GM21723 (cell line): ENCODE measurements at regions not wholly inside any gene's neighbourhood (a gene's known extent, or its start where the extent isn't known, plus 50 kb on each side); places are given as distances from the start of the nearest gene placed in this dataset.

Experiments used
- ATAC-seq: cut with Tn5 transposase; IDR thresholded peaks from one replicate; pipeline ENCODE4 v1.9.1; 2021; ENCODE audit warnings: mild to moderate bottlenecking, moderate library complexity; ENCODE audit not compliant: unreplicated experiment

DNA sequence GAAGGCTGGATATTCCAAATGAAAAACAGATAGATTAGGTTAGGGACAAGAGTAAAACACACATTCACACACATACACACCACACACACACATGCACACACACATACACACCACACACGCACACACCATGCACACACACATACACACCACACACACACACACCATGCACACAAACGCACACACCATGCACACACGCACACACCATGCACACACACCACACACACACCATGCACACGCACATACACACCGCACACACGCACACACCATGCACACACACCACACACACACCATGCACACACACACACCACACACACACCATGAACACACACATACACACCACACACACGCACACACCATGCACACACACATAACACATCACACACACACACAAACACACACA, 203.7 kb upstream of the ZFHX3 start:
- no peak for ATAC-seq

DNA sequence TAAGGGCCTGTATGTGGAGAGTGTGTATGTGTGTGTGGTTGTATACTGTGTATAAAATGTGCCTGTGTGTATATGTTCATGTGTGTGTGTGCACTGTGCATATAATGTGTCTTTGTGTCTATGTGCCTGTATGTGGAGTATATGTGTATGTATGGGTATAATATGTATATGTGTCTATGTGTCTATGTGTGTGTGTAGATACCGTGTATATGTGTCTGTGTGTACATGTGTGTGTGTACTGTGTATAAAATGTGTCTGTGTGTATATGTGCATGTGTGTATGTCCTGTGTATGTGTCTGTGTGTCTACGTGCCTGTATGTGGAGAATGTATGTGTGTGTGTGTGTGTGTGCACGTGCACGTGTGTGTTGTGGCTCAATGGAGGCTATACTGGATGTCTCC, 200.4 kb upstream of the ZFHX3 start:
- no peak for ATAC-seq

DNA sequence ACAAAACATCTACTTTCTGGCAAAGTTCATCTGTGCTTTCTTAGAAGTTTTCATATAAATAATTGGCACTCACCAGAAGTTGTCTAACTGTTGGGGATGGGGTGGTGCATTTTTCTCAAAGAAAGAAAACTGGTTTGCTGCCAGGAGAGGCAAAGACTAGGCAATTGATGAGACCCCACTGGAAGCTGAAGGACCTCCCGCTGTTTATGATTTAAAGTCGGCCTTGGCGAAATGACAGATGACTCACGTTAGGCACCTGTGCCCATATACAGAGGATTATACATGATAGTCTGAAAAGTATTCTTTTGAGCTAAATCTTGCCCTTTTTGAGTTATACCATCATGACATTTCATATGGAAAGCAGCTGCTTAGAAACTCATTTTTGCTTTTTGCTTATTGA, 193.0 kb upstream of the ZFHX3 start:
- ATAC-seq: no peak

DNA sequence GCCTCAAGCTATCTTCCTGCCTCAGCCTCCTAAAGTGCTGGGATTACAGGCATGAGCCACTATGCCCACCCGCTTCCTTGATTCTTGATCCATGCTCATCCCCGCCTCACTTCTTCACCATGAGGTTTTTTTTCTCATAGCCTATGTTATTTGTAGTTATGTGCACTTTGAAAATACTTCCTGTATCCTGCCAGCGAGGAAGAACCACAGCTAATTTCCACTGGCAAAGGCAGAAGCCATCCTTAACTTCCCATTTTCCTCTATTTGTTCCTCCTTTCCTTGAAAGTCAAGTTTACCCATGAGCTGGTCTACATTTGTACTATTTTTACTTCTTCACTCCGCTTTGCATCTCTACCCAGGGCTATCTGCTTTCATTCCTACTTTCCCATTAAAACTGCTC, 189.7 kb upstream of the ZFHX3 start:
- no peak for ATAC-seq

DNA sequence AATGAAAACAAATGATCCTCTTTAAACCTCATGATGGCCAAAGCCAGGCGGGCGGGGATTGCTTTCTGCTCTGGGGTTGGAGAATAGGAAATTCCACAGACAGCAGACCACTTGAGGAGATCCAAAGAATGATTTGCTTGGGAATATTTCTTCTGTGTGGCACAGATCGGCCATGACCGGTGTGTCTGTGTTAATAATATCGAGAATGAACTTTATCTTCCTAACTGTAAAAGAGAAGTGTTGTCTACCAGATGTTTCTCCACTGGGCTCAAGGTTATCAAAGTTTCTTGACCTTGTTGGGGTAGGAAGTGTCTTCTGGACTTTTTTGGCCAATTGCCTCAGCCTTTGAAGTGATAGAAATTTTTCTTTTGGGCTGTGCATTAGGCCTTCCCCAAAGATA, 186.6 kb upstream of the ZFHX3 start:
- ATAC-seq: no peak

DNA sequence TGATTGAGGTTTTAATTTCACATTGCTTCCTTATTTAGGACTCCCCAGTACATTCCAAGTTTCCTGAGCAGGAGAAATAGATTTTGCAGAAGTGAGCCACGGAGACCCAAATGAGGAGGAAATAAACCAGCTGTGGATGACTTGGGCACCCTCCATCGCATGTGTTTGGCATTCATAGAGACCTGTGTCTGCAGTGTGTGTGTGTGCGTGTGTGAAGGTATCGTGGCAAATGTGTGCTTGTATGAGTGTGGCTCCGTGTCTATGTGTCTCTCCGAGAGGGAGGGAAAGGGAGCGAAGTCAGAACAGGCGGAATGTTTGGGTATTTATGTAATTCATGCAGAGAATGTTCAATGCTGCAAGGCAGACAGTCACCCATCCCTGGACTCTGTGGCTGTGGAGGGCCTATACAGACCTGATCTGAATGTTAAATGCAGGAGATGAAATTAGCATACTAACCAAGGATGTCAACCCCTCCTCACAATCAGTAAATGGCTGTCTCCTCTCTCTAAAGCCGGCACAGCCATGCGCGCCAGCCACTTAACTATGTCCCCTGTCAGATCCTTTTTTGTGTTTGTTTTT, 186.0 kb upstream of the ZFHX3 start:
- no peak for ATAC-seq

DNA sequence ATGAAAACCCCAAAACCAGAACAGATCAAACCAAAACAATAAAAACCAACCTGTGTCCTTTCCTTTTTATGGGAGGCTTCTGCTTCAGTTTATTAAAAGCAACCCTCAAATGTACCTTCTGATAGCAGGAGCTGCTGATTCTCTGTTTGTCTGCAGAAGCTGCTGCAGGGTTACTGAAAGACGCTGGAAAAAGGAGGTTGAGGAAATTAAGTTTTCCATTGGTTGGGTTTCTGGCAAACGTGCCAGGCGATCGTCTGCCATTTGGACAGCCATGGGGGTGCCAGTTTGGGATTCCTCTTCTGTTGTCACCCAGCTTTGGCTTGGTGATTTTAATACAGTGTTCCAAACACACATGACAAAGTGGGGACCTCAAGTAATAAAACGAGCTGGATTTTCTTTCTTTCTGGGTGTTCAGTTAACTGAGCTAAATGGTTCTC, 185.4 kb upstream of the ZFHX3 start:
- ATAC-seq: no peak

DNA sequence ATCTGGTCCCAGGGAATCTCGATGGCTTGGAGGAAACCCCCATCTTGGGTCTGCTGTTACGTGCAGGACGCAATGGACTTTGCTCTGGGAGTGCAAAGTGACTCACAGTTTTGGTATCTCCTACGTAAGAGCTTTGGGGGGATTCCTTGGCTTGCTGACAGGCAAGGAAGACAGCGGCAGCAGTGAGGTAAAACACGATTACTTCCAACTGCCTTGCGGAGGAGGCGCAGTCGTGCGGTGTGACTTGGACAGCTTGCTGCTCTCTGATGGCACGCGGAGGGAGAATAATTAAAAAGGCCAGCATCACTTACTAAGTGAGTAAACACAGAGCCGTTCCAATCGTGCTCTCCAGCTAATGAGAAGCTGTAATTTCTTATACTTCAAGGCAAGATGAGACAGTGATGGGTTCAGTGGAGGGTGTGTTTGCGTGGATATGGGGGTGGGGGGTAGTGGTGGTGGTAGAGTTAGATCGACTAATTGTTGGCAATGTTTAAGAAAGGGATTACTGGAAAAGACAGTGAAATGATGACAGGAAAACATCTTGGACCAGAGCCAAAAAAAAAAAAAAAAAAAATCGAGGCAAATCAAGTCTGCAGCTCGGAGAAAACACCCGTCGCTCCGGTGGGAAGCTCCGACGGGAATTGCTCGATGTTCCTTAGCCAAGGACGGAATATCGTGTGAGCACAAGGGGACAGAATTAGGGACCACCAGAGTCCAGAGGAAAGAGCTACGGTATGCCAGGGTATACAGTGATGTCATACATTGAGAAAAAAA, 184.8 kb upstream of the ZFHX3 start:
- no peak for ATAC-seq

DNA sequence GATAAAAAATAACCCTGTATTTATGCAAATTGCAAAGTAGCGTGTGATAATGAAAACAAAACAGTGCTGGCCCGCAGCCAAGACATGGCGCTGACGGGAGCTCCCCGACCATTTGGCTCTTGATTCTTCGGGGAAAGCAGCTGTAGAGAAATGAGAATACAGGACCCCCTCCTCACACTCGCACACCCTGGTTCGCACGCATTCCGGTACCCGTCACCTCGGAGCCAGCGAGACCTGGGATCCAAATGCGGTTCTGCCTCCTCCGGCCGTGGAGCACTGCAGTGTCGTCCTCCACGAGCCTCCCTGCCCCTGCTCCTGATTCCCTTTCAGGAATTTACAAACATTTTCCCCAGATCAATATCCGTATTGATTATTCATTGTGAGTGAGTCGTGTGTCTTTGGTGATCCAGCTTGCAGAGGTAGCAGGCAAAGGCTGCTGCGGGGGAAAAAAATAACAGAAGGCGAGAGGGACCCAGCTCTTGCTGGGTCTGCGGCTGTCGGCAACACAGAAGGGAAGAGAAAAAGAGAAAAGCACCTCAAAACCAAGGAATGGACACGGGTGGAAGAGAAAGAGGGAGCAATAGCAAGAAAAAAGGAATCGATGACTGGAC, 184.1 kb upstream of the ZFHX3 start:
- ATAC-seq: no peak

DNA sequence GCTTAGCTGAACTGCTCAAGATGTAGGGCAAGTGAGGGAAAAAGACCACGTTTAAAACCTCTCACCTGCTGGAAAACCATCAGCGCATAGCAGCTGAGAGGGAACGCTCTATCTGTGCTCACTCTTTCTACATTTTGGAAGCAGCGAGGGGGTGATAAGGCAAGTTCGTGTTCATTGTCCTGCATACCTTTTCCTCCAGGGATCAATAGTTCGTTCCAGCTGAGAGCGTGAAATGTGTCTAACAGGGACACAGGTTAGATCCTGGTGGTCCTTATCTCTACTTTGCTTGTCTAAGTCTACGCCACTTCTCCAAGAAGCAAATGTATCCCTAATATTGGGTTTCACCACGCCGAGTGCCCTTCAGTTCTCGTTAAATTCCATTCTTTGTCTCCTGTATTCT, 183.5 kb upstream of the ZFHX3 start:
- ATAC-seq: no peak

DNA sequence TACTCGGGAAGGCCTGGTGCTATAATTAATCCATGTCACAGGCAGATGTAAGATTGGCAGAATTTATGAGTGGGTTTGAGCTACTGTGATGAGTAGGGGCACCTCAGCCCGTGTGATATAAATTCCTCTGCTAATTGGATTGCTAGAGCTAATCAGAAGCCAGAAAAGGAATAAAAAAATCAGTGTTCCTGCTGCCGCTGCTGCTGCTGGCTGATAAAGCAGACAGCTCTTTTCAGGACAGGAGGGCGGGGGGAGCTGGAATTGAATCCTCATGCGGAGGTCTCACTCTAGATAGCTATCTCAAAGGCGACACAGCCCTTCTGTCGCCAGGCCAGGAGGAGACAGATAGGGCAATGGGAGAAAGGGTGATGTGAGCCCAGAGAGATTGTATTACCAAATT, 182.7 kb upstream of the ZFHX3 start:
- ATAC-seq: no peak

DNA sequence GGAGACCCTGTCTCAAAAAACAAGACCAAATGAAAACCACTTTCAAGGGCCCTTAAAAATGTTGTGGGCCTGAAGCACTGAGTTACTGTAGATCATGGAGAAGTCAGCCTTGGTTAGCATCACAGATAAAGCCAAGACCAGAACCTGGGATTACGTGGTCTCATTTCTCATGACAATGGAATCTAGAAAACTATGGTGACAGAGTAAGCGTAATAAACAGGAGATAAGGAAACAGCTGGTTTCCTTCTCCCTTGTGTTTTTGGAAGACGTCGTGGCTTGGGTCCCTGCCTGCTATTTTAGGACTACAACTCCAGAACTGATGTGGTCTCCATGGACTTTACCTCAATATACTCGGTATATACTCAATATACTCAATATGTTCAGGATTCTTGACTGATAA, 180.7 kb upstream of the ZFHX3 start:
- ATAC-seq: no peak

DNA sequence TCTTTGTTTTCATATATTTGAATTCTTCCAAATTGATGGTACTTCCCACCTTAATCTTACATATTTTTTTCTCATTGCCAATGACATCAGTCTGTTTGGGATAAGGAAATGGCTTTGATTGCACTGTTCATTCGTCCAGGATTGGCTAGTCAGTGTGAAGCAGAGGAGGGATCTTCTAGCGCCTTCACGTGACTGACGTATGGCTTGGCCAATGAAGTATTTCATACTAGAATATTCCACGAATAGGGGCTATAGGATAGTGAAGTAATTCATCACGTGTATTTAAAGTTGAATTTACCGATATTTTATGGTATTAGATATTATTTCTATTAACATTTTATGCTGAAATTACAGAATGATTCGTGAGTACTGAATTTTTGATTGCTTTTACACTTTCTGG, 178.7 kb upstream of the ZFHX3 start:
- ATAC-seq: no peak

DNA sequence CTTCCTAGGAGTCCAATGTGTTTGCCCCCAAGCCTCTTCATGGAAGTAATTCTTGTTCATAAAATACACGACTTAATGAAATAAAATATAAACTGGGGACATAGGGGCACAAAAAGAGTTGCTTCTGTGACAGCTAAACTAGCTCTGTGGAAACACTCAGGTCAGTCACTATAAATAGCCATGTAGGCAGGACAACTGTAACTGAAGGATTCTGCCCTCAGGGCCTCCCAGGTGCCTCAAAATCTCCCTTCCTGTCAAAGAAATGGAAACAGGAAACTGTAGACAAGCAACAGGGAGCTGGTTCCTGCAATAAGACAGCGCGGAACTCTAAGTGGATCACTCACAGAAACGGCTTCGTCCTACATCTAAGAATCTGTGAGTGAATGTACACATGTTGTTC, 178.1 kb upstream of the ZFHX3 start:
- no peak for ATAC-seq

DNA sequence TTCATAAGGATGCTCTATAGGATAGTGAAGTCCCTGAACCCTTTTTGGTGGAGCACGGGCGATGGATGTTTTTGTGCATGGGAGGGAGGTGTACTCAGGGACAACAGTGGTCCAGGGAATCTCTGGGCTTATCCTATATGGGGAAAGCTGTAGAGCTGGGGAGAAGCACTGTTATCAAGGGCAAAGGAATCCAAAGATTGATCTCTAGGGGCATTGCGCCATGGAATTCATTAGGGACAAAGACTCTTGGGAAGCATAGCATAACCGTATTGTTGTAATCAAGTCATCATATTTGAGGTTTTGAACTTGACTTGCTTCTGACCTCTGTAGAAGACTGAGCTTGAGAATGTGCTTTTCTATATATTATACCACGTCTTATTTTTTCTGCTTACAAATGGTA, 172.9 kb upstream of the ZFHX3 start:
- no peak for ATAC-seq

DNA sequence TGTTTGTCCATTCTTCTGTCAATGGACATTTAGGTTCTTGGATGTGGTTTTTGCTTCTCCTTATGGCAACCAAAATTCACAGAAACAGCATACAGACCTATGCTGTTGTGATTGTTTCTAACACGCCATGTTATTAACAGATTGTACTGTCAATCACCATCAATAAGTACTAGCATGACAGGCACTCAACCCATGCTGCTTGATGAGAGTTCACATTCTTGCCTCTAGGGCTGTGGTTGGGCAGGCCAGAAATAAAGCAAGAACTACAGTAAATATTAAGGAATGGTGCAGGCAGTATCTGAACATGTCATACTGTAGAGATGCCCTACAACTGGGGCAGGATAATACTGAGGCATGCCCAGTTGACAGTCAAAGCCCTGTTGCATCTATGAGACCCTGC, 171.2 kb upstream of the ZFHX3 start:
- no peak for ATAC-seq

DNA sequence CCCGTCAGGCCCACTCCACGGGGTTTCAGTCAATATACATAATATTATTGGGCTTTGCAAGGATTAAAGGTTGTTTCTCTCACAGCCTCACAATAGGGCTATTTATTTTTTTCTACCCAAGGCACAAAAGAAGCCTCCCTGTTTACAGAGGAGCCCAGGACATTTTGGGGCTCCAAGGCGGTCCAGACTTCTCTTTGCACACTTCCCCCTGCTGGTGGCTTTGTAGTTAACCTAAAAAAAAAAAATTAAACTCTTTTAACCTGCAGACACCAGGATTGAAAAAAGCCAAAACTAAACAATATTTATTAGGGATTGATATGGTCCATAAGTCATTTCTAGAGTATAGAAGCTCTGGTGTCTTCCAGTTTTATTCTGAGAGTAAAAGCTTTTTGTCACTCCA, 169.7 kb upstream of the ZFHX3 start:
- no peak for ATAC-seq

DNA sequence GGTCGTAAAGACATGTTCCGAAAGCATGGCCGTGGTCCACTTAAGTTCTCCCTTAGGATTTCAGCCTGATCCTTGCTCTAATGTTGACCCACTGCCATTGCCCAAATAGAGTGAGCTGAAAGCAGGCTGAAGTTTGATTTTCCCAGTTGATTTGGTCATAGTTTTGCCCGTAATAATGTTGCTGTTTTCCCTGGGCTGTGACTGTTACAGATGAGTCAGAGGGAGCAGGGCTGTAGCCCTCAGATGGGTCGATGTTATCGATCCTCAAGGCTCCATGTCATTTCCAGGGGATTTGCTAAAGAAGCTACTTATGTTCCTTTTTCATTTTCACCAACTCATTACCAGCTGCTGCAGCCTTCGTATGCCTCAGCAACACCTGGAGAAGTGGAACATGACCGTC, 169.0 kb upstream of the ZFHX3 start:
- no peak for ATAC-seq

DNA sequence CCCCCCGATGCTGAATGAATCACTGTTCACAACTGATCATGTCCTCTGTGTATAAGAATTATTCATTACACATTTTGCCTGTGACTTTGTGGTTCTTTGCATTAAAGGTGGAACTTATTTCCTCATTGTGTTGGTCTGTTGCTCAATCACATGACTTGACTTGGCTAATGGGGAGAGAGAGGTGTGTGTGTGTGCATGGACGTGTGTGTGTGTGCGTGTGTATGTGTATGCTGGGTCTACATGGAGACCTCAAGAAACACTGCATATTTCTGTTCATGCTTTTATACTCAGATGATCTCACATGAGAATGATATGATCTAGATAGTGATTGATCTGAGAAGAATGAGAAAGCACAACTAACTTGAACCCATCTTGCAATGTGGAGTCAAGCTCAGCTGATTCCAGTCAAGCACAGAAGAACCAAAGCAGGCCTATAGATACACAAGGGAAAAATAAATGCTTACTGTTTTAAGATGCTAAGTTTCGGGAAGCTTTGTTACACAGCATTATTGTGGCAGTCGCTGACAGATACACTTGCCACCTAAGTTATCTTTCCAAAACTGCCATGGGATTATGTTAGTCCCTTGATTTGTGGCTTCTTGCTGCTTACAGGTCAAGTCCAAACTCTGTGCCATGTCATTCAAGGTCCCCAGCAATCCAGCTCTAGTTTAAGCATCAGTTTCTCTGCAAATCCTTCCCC, 167.9 kb upstream of the ZFHX3 start:
- no peak for ATAC-seq

DNA sequence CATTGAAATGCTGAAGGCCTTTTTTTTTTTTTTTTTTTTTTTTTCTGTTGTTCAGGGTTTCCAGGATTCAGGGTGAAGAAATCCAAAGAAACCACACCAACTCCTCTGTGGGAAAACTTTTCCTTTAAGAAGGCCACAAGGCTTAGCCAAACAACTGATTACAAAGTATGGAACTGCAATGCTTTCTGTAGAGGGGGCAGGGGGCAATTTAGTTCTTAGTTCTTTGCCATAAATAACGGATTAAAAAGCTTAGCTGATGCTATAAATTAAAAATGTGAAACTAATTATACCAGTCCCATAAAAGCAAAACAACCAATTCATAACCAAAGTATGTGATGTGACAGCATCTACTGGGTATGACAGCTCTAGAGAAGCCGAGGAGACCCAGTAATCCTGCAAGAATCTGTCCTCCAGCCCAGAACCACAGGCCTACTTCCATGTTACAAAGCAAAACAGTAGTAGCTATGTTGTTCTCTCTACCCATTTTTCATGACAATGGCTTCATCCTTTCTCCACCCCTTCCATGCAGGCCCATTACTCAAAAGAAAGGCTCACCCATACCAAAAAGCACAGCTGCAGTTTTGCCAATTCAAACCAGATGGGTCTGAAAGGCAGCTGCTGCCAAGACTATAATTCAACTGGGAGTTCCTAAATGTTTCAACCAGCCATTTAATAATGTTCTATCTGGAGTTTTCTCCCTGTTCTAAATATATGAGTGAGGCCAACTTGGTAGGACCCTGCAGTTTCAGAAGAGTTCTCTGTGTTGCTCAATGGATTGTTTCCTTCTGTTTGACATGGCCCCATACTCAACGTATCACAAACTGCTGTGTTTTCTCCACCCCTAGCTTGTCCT, 167.1 kb upstream of the ZFHX3 start:
- no peak for ATAC-seq
